CD14-positive monocyte (primary cell): ENCODE measurements at regions not wholly inside any gene's neighbourhood (a gene's known extent, or its start where the extent isn't known, plus 50 kb on each side); places are given as distances from the start of the nearest gene placed in this dataset.

ENCODE experiments used
- DNase-seq, 3 donors: peaks; one replicate each; pipeline ENCODE4 v3.0.0-alpha.2; 2011 to 2022
- H2AFZ ChIP-seq: 2 replicates; pipeline ENCODE4 v1.6.0; 2012; ENCODE audit warnings: mild to moderate bottlenecking, low read depth, low read length, inconsistent platforms; ENCODE audit not compliant: insufficient read depth, poor library complexity, severe bottlenecking
- H3K27ac ChIP-seq, 2 donors: 1 replicate in 1 of 2; 2 replicates in 1 of 2; pipeline ENCODE4 v1.5.1; 2012 to 2013; ENCODE audit warnings: low read length in 2 of 2, control low read depth in 1 of 2, inconsistent platforms in 1 of 2, low read depth in 1 of 2, mild to moderate bottlenecking in 1 of 2
- H3K27me3 ChIP-seq, 2 donors: one replicate each; pipeline versions ENCODE4 v1.6.0 to v1.6.1; 2011 to 2013; ENCODE audit warnings: low read length in 2 of 2; ENCODE audit not compliant: control insufficient read depth in 2 of 2, insufficient read depth in 2 of 2
- H3K36me3 ChIP-seq, 2 donors: replicated peaks in 1 of 2; 1 replicate in 1 of 2; 2 replicates in 1 of 2; pipeline versions ENCODE4 v1.5.1 to v1.6.1; 2012 to 2013; ENCODE audit warnings: low read length in 2 of 2, control low read depth in 1 of 2, inconsistent platforms in 1 of 2, mild to moderate bottlenecking in 1 of 2; ENCODE audit not compliant: insufficient read depth in 2 of 2, control insufficient read depth in 1 of 2
- H3K4me1 ChIP-seq, 2 donors: 1 replicate in 1 of 2; 2 replicates in 1 of 2; pipeline versions ENCODE4 v1.5.1 to v1.6.1; 2012 to 2013; ENCODE audit warnings: low read length in 2 of 2, control low read depth in 1 of 2, inconsistent platforms in 1 of 2, mild to moderate bottlenecking in 1 of 2, moderate library complexity in 1 of 2; ENCODE audit not compliant: insufficient read depth in 2 of 2, control insufficient read depth in 1 of 2
- H3K4me2 ChIP-seq: replicated peaks from 2 replicates; pipeline ENCODE3; 2012; ENCODE audit warnings: low read length, moderate library complexity, mild to moderate bottlenecking; ENCODE audit not compliant: poor library complexity, severe bottlenecking; ENCODE audit errors: extremely low read depth
- H3K4me3 ChIP-seq, 3 experiments: fragments of 200-600 bp in 1 of 3; sonication (generic) in 1 of 3; replicated peaks in 1 of 3; 1 replicate in 2 of 3; 2 replicates in 1 of 3; pipeline ENCODE4 v1.5.1; 2011 to 2013; ENCODE audit warnings: low read length in 3 of 3, mild to moderate bottlenecking in 3 of 3, control low read depth in 2 of 3, low read depth in 2 of 3, inconsistent platforms in 1 of 3, moderate library complexity in 1 of 3
- H3K79me2 ChIP-seq: 2 replicates; pipeline ENCODE4 v1.6.0; 2012; ENCODE audit warnings: mild to moderate bottlenecking, control low read depth, inconsistent platforms, low read length, moderate library complexity; ENCODE audit not compliant: insufficient read depth
- H3K9ac ChIP-seq: 2 replicates; pipeline ENCODE4 v1.6.0; 2017; ENCODE audit warnings: low read length, mild to moderate bottlenecking; ENCODE audit not compliant: insufficient read depth, poor library complexity, severe bottlenecking
- H3K9me3 ChIP-seq, 2 donors: replicated peaks in 1 of 2; 1 replicate in 1 of 2; 2 replicates in 1 of 2; pipeline versions ENCODE4 v1.5.1 to v1.6.1; 2012 to 2013; ENCODE audit warnings: low read length in 2 of 2, control low read depth in 1 of 2; ENCODE audit not compliant: control insufficient read depth in 1 of 2, insufficient read depth in 1 of 2
- H4K20me1 ChIP-seq: 2 replicates; pipeline ENCODE4 v1.6.0; 2012; ENCODE audit warnings: mild to moderate bottlenecking, low read length, control low read depth, moderate library complexity; ENCODE audit not compliant: insufficient read depth
- H3K27ac Mint-ChIP-seq, 7 donors: one replicate each; pipeline ENCODE4 v1.8.0; 2020; ENCODE audit warnings: mild to moderate bottlenecking in 7 of 7, mixed read lengths in 7 of 7, moderate library complexity in 6 of 7, inconsistent platforms in 2 of 7
- H3K27me3 Mint-ChIP-seq, 3 donors: one replicate each; pipeline ENCODE4 v1.8.0; 2021 to 2022; ENCODE audit warnings: low read depth in 3 of 3, mild to moderate bottlenecking in 3 of 3, mixed read lengths in 3 of 3, moderate library complexity in 3 of 3, inconsistent platforms in 1 of 3
- H3K36me3 Mint-ChIP-seq, 2 donors: one replicate each; pipeline ENCODE4 v1.8.0; 2020; ENCODE audit warnings: mixed read lengths in 2 of 2, inconsistent platforms in 1 of 2, mild to moderate bottlenecking in 1 of 2
- H3K4me1 Mint-ChIP-seq: one replicate; pipeline ENCODE4 v1.8.0; 2020; ENCODE audit warnings: mild to moderate bottlenecking, mixed read lengths
- H3K4me3 Mint-ChIP-seq, 2 donors: one replicate each; pipeline ENCODE4 v1.8.0; 2020; ENCODE audit warnings: mild to moderate bottlenecking in 2 of 2, mixed read lengths in 2 of 2, moderate library complexity in 1 of 2
- H3K9me3 Mint-ChIP-seq, 7 donors: one replicate each; pipeline ENCODE4 v1.8.0; 2020 to 2022; ENCODE audit warnings: mixed read lengths in 7 of 7, mild to moderate bottlenecking in 6 of 7, moderate library complexity in 6 of 7, inconsistent platforms in 2 of 7
- WGBS: methylation state at CpG from one replicate; pipeline ENCODE4 v1.1.5; 2013; ENCODE audit warnings: missing lambda C conversion rate; ENCODE audit not compliant: insufficient coverage; 5-methylcytosine and 5-hydroxymethylcytosine counted together
- intact Hi-C, 2 donors: fragments of 100-400 bp; cut with micrococcal nuclease; formaldehyde crosslinking; loops; one replicate each; pipeline versions ENCODE4 v1.15.0 to v1.15.1; 2023
- TF ChIP-seq, protein P1 (sequence below): fragments of 200-600 bp; IDR thresholded peaks from one replicate; pipeline ENCODE4 v1.8.0; 2022; ENCODE audit warnings: antibody characterized with exemption, mild to moderate bottlenecking

DNA sequence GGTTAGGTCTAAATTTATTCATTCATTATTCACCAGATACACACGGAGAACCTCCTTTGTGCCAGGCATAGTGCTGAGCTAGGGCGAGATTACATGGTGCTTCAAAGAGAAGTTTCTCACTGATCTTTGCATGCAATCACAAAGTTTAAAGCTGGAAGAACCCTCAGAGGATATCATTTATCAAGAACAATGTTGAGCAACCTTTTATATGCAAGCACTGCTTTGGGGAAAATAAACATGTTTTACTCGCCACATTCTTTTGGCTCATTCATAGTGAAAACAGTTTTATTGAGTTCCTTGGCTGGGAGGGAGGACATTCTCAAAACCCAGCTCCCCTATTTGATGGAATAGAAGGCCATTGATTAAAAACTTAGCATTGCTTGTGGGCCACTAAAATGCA, 49.8 kb upstream of the XYLT1 start:
- no peak overlapping the region for H3K4me3 ChIP-seq
- no peak overlapping the region for H3K4me3 Mint-ChIP-seq
- WGBS: no CpG with 5 or more reads among the region's 3 CpGs

More for the DNA sequence above, 49.8 kb upstream of the XYLT1 start:
- Histone ChIP-seq H2AFZ (no peak overlapping the region), H3K36me3 (no peaks in the 10 kb centered on the region), H3K9me3 (no peaks in the 10 kb centered on the region), H3K27ac (no peak overlapping the region), H3K4me1 (no peaks in the 10 kb centered on the region), H4K20me1 (no peaks in the 10 kb centered on the region), H3K4me2 (no peak overlapping the region), H3K27me3 (peaks cover 2 to 6% of the 10 kb centered on the region in 2 donors), H3K79me2 (no peaks in the 10 kb centered on the region), H3K9ac (no peak overlapping the region)
- Mint-ChIP-seq H3K9me3 (no peaks in the 10 kb centered on the region), H3K27me3 (peaks cover 6 to 14% (median 8%) of the 10 kb centered on the region in 3 donors), H3K36me3 (no peaks in the 10 kb centered on the region), H3K4me1 (no peaks in the 10 kb centered on the region), H3K27ac (no peak overlapping the region)
- DNase-seq: no peak
- TF ChIP-seq, protein P1, sequence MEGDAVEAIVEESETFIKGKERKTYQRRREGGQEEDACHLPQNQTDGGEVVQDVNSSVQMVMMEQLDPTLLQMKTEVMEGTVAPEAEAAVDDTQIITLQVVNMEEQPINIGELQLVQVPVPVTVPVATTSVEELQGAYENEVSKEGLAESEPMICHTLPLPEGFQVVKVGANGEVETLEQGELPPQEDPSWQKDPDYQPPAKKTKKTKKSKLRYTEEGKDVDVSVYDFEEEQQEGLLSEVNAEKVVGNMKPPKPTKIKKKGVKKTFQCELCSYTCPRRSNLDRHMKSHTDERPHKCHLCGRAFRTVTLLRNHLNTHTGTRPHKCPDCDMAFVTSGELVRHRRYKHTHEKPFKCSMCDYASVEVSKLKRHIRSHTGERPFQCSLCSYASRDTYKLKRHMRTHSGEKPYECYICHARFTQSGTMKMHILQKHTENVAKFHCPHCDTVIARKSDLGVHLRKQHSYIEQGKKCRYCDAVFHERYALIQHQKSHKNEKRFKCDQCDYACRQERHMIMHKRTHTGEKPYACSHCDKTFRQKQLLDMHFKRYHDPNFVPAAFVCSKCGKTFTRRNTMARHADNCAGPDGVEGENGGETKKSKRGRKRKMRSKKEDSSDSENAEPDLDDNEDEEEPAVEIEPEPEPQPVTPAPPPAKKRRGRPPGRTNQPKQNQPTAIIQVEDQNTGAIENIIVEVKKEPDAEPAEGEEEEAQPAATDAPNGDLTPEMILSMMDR: no peak
- intact Hi-C loops: no loop called here
